KMS-11 (cell line): ENCODE measurements at regions not wholly inside any gene's neighbourhood (a gene's known extent, or its start where the extent isn't known, plus 50 kb on each side); places are given as distances from the start of the nearest gene placed in this dataset.

Experiments
- H2AFZ ChIP-seq: fragments of 200-600 bp; sonication (generic); 2 replicates; pipeline ENCODE4 v1.6.1; 2016; ENCODE audit warnings: antibody characterized with exemption, mixed run types, low read depth
- H3K27ac ChIP-seq: fragments of 200-600 bp; sonication (generic); 2 replicates; pipeline ENCODE4 v1.6.1; 2016; ENCODE audit warnings: mild to moderate bottlenecking, mixed run types
- H3K27me3 ChIP-seq: fragments of 200-600 bp; sonication (generic); 2 replicates; pipeline ENCODE4 v1.6.1; 2017; ENCODE audit warnings: mild to moderate bottlenecking, low read depth, mixed run types, moderate library complexity; ENCODE audit not compliant: insufficient read depth
- H3K36me3 ChIP-seq: fragments of 200-600 bp; sonication (generic); 2 replicates; pipeline ENCODE4 v1.6.1; 2017; ENCODE audit warnings: mild to moderate bottlenecking, mixed run types; ENCODE audit not compliant: insufficient read depth
- H3K4me1 ChIP-seq: fragments of 200-600 bp; sonication (generic); 2 replicates; pipeline ENCODE4 v1.6.1; 2016; ENCODE audit warnings: mild to moderate bottlenecking, low read depth, mixed run types; ENCODE audit not compliant: poor library complexity, severe bottlenecking
- H3K4me2 ChIP-seq: fragments of 200-600 bp; sonication (generic); 2 replicates; pipeline ENCODE4 v1.7.0; 2016; ENCODE audit warnings: mild to moderate bottlenecking, mixed run types
- H3K4me3 ChIP-seq: fragments of 200-600 bp; sonication (generic); IDR thresholded peaks from 2 replicates; pipeline ENCODE4 v1.6.1; 2017; ENCODE audit warnings: low read depth, low read length, mixed read lengths; ENCODE audit not compliant: insufficient read depth
- H3K79me2 ChIP-seq: fragments of 200-600 bp; sonication (generic); 2 replicates; pipeline ENCODE4 v1.6.1; 2016; ENCODE audit warnings: low read depth, mixed run types; ENCODE audit not compliant: insufficient read depth
- H3K9ac ChIP-seq: fragments of 200-600 bp; sonication (generic); 2 replicates; pipeline ENCODE4 v1.6.1; 2016; ENCODE audit warnings: mild to moderate bottlenecking, mixed run types
- H4K20me1 ChIP-seq: fragments of 200-600 bp; sonication (generic); 2 replicates; pipeline ENCODE4 v1.6.1; 2016; ENCODE audit warnings: mild to moderate bottlenecking, mixed run types; ENCODE audit not compliant: insufficient read depth
- CTCF ChIP-seq: fragments of 200-600 bp; sonication (generic); conservative IDR thresholded peaks from 2 replicates; pipeline ENCODE4 v1.6.1; 2017; ENCODE audit warnings: low read depth, mild to moderate bottlenecking, antibody characterized with exemption, low read length, moderate library complexity, mixed read lengths

- Histone ChIP-seq H3K36me3 (no peaks in the 10 kb centered on the region), H3K27ac (no peak overlapping the region), H3K4me3 (no peak overlapping the region), H3K4me1 (no peaks in the 10 kb centered on the region), H3K9ac (no peak overlapping the region), H2AFZ (no peak overlapping the region), H3K79me2 (no peaks in the 10 kb centered on the region), H3K27me3 (no peaks in the 10 kb centered on the region), H4K20me1 (no peaks in the 10 kb centered on the region), H3K4me2 (no peak overlapping the region)
- no peak for TF ChIP-seq CTCF
These were observed 96.3 kb upstream of the AFDN start for GRCh38 chr6:167730441-167730840.

- Histone ChIP-seq H3K36me3 (no peaks in the 10 kb centered on the region), H3K4me1 (no peaks in the 10 kb centered on the region), H3K4me2 (no peak overlapping the region), H3K27ac (no peak overlapping the region), H3K9ac (no peak overlapping the region), H2AFZ (no peak overlapping the region), H3K4me3 (no peak overlapping the region), H3K27me3 (no peaks in the 10 kb centered on the region), H4K20me1 (no peaks in the 10 kb centered on the region), H3K79me2 (no peaks in the 10 kb centered on the region)
- no peak for TF ChIP-seq CTCF
These were observed 95.5 kb upstream of the AFDN start for GRCh38 chr6:167731216-167731615.

DNA sequence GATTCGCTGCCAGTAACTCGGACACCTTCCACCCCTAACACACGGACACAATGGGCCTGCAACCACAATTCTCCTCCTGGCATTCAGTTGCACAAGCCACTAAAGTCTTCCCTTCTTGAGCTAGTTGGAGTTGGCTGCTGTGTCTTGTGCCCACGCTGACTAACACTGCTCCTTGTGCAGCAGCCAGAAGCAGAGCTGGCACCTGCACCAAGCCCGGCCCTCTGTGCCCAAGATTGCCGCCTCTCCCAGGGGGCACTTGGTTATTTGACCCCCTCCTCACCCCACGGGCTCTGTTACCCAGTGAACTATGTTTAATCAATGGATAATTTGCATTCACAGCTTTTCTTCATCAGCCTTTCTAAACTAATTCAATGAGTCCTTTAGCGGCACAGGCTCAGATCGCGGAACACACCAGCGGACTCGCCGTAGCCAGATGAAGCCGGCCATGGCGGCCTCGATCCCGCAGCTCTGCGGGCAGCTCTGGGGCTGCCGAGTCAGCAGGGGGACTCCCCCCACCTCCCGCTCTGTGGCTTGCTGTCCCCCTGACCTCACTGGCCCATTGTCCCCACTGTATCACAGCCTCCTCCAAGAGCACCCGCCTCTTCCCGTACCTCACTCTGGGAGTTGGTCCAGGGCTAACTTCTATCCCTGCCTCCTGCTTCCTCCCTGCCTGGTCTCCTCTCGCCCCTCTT, 94.8 kb upstream of the AFDN start:
- no peak overlapping the region for H3K9ac ChIP-seq
- TF ChIP-seq CTCF = no peak
- H3K4me3 ChIP-seq = no peak overlapping the region
- no peaks in the 10 kb centered on the region for H3K27me3 ChIP-seq
- H3K4me1 ChIP-seq = no peaks in the 10 kb centered on the region
- no peak overlapping the region for H3K4me2 ChIP-seq
- no peak overlapping the region for H2AFZ ChIP-seq
- no peaks in the 10 kb centered on the region for H3K36me3 ChIP-seq
- no peak overlapping the region for H3K27ac ChIP-seq
- H4K20me1 ChIP-seq = no peaks in the 10 kb centered on the region
- H3K79me2 ChIP-seq = no peaks in the 10 kb centered on the region

DNA sequence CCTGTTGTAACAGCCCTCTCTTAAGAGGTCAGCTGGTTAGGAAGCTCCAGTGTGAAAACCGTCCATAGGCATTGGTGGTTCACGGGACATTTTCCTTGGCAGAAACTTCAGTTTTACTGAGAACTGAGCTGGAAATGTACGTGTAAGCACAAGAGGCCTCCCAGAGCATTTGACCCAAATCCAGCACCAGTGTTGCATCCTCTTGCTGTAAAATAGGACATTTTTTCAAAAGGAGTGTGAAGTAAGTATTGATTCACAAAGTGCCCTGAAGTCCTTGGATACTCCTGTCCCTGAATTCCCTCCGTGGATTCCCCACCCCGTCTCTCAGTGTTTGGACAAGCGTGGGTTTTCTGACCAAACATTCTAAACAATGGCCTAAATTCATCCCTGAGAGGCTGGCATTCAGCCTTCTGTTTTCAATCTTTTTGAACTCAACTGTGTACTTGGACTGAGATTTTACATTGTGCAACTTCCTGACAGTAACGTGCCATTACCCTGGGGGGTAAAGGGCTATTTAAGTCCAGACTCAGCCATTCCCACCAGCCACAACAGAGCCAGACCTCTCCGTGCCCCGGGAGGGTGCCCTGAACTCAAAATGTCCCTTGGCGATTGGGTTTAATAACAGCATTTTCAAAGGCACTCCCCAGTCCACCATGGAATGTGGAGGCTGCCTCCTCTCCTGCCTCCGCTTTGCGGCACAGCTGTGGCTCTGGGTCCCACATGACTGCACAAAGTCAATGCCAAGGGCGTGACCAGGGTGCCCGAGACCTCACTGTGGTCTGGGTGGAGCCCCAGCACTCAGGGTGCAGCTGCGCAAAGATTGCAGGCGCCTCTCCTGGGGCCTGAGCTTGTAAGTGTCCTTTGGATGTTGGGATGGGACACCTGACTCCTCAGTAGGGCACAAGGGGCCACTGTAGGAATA, 92.7 kb upstream of the AFDN start:
- TF ChIP-seq CTCF = no peak
- H3K4me1 ChIP-seq = no peaks in the 10 kb centered on the region

More for the DNA sequence above, 92.7 kb upstream of the AFDN start:
- no peaks in the 10 kb centered on the region for H3K36me3 ChIP-seq
- H3K9ac ChIP-seq = no peak overlapping the region
- no peaks in the 10 kb centered on the region for H3K79me2 ChIP-seq
- H3K27ac ChIP-seq = no peak overlapping the region
- no peak overlapping the region for H3K4me3 ChIP-seq
- no peaks in the 10 kb centered on the region for H4K20me1 ChIP-seq
- H2AFZ ChIP-seq = no peak overlapping the region
- no peak overlapping the region for H3K4me2 ChIP-seq
- no peaks in the 10 kb centered on the region for H3K27me3 ChIP-seq
